ENCODE measurements at regions not wholly inside any gene's neighbourhood (a gene's known extent, or its start where the extent isn't known, plus 50 kb on each side); places are given as distances from the start of the nearest gene placed in this dataset.

- DNase-seq: no peak
Observed at GRCh38 chr6:99138445-99138844, 190.7 kb upstream of the FBXL4 start.

- no peak for DNase-seq
Observed at GRCh38 chr6:99137314-99137713, 189.6 kb upstream of the FBXL4 start.

GRCh38 chr6:99136488-99136887, 188.7 kb upstream of the FBXL4 start:
- no peak for DNase-seq

- DNase-seq: no peak
Observed at GRCh38 chr6:99132026-99132635, 184.4 kb upstream of the FBXL4 start.

GRCh38 chr6:99130897-99131873, 183.4 kb upstream of the FBXL4 start:
- DNase-seq: no peak

- DNase-seq: no peak
Observed at GRCh38 chr6:99129835-99130234, 182.1 kb upstream of the FBXL4 start.

GRCh38 chr6:99121748-99122147, 174.0 kb upstream of the FBXL4 start:
- no peak for DNase-seq

- DNase-seq: no peak
Observed at GRCh38 chr6:99120641-99121040, 172.9 kb upstream of the FBXL4 start.

- peak; percentile 56 for DNase-seq
Observed at GRCh38 chr6:99119109-99120031, 171.6 kb upstream of the FBXL4 start.

- no peak for DNase-seq
Observed at GRCh38 chr6:99114769-99115406, 167.1 kb upstream of the FBXL4 start.

- no peak for DNase-seq
Observed at GRCh38 chr6:99111590-99111989, 163.8 kb upstream of the FBXL4 start.

- DNase-seq: no peak
Observed at GRCh38 chr6:99110029-99110428, 162.3 kb upstream of the FBXL4 start.

GRCh38 chr6:99104218-99104617, 156.5 kb upstream of the FBXL4 start:
- DNase-seq: no peak

- DNase-seq: no peak
Observed at GRCh38 chr6:99099243-99099642, 151.5 kb upstream of the FBXL4 start.

- DNase-seq: no peak
Observed at GRCh38 chr6:99096170-99096569, 148.4 kb upstream of the FBXL4 start.

- peak; percentile 47 for DNase-seq
Observed at GRCh38 chr6:99093456-99094190, 145.9 kb upstream of the FBXL4 start.

GRCh38 chr6:99092461-99092860, 144.7 kb upstream of the FBXL4 start:
- no peak for DNase-seq

GRCh38 chr6:99091985-99092384, 144.2 kb upstream of the FBXL4 start:
- no peak for DNase-seq

GRCh38 chr6:99080191-99080590, 132.4 kb upstream of the FBXL4 start:
- no peak for DNase-seq

GRCh38 chr6:99079058-99079457, 131.3 kb upstream of the FBXL4 start:
- DNase-seq: no peak

- DNase-seq: no peak
Observed at GRCh38 chr6:99073223-99073622, 125.5 kb upstream of the FBXL4 start.

GRCh38 chr6:99066044-99066443, 118.3 kb upstream of the FBXL4 start:
- DNase-seq: no peak
